ENCODE measurements at regions not wholly inside any gene's neighbourhood (a gene's known extent, or its start where the extent isn't known, plus 50 kb on each side); places are given as distances from the start of the nearest gene placed in this dataset.

- H3K4me3 Mint-ChIP-seq: no peak overlapping the region
- DNase-seq (no peak), ATAC-seq (replicated peaks in 1 of 4) (no peak)
- no peaks in the 10 kb centered on the region for H3K4me1 Mint-ChIP-seq
- Histone ChIP-seq H3K9me3 (no peaks in the 10 kb centered on the region), H3K36me3 (ENCODE audit: control insufficient read depth in 2 of 2, extremely low read depth in 1 of 2, insufficient read depth in 1 of 2, low read length in 1 of 2) (no peaks in the 10 kb centered on the region), H3K27ac (ENCODE audit: low read length) (no peak overlapping the region), H3K4me1 (ENCODE audit: control insufficient read depth in 1 of 2, extremely low read depth in 1 of 2, insufficient read depth in 2 of 2, low read length in 2 of 2) (no peaks in the 10 kb centered on the region), H3K27me3 (replicated peaks in 1 of 2; ENCODE audit: control insufficient read depth in 2 of 2, extremely low read depth in 1 of 2, insufficient read depth in 2 of 2, low read length in 1 of 2) (no peaks in the 10 kb centered on the region), H3K4me3 (ENCODE audit: control insufficient read depth in 1 of 2, extremely low read depth in 1 of 2, low read length in 1 of 2) (no peak overlapping the region)
- ChIA-PET POLR2A (no interaction called here), CTCF (no interaction called here)
- H3K36me3 Mint-ChIP-seq: no peaks in the 10 kb centered on the region
- peaks cover 20 to 25% (median 21%) of the 10 kb centered on the region in 3 donors for H3K9me3 Mint-ChIP-seq
- no peaks in the 10 kb centered on the region for H3K27me3 Mint-ChIP-seq
- H3K27ac Mint-ChIP-seq: no peak overlapping the region
These were observed 871.4 kb upstream of the PRMT6 start for GRCh38 chr1:106185089-106185488.

- DNase-seq (no peak), ATAC-seq (replicated peaks in 1 of 4) (no peak)
- H3K9me3 Mint-ChIP-seq: peaks cover 28 to 38% (median 29%) of the 10 kb centered on the region in 3 donors
- no peak overlapping the region for H3K27ac ChIP-seq (ENCODE audit: low read length)
- no peaks in the 10 kb centered on the region for H3K36me3 Mint-ChIP-seq
- ChIA-PET POLR2A (no interaction called here), CTCF (no interaction called here)
- no peak overlapping the region for H3K4me3 ChIP-seq (ENCODE audit: control insufficient read depth in 1 of 2, extremely low read depth in 1 of 2, low read length in 1 of 2)
- no peaks in the 10 kb centered on the region for H3K4me1 ChIP-seq (ENCODE audit: control insufficient read depth in 1 of 2, extremely low read depth in 1 of 2, insufficient read depth in 2 of 2, low read length in 2 of 2)
- H3K27ac Mint-ChIP-seq: no peak overlapping the region
- no peak overlapping the region for H3K4me3 Mint-ChIP-seq
- no peaks in the 10 kb centered on the region for H3K36me3 ChIP-seq (ENCODE audit: control insufficient read depth in 2 of 2, extremely low read depth in 1 of 2, insufficient read depth in 1 of 2, low read length in 1 of 2)
- H3K9me3 ChIP-seq: peaks cover 2% of the 10 kb centered on the region
- H3K27me3 ChIP-seq (replicated peaks in 1 of 2; ENCODE audit: control insufficient read depth in 2 of 2, extremely low read depth in 1 of 2, insufficient read depth in 2 of 2, low read length in 1 of 2): no peaks in the 10 kb centered on the region
- H3K27me3 Mint-ChIP-seq: no peaks in the 10 kb centered on the region
- H3K4me1 Mint-ChIP-seq: no peaks in the 10 kb centered on the region
- WGBS (ENCODE audit: insufficient coverage): 72% methylated on average over 2 of the region's 2 CpGs
These were observed 866.7 kb upstream of the PRMT6 start for GRCh38 chr1:106189780-106190179.

- H3K4me3 Mint-ChIP-seq: no peak overlapping the region
- H3K27ac Mint-ChIP-seq: no peak overlapping the region
- CTCF ChIA-PET: no interaction called here
- H3K9me3 Mint-ChIP-seq: peaks cover 33 to 46% (median 41%) of the 10 kb centered on the region in 3 donors
- Histone ChIP-seq H3K4me3 (ENCODE audit: control insufficient read depth in 1 of 2, extremely low read depth in 1 of 2, low read length in 1 of 2) (no peak overlapping the region), H3K36me3 (ENCODE audit: control insufficient read depth in 2 of 2, extremely low read depth in 1 of 2, insufficient read depth in 1 of 2, low read length in 1 of 2) (no peaks in the 10 kb centered on the region), H3K27me3 (replicated peaks in 1 of 2; ENCODE audit: control insufficient read depth in 2 of 2, extremely low read depth in 1 of 2, insufficient read depth in 2 of 2, low read length in 1 of 2) (no peaks in the 10 kb centered on the region), H3K27ac (ENCODE audit: low read length) (no peak overlapping the region), H3K4me1 (ENCODE audit: control insufficient read depth in 1 of 2, extremely low read depth in 1 of 2, insufficient read depth in 2 of 2, low read length in 2 of 2) (no peaks in the 10 kb centered on the region), H3K9me3 (peaks cover 2% of the 10 kb centered on the region)
- no peaks in the 10 kb centered on the region for H3K36me3 Mint-ChIP-seq
- DNase-seq (no peak), ATAC-seq (replicated peaks in 1 of 4) (no peak)
- no peaks in the 10 kb centered on the region for H3K27me3 Mint-ChIP-seq
- H3K4me1 Mint-ChIP-seq: no peaks in the 10 kb centered on the region
- POLR2A ChIA-PET: no interaction called here
These were observed 862.3 kb upstream of the PRMT6 start for GRCh38 chr1:106194206-106194605.

GRCh38 chr1:106200711-106201110, 855.8 kb upstream of the PRMT6 start:
- Mint-ChIP-seq H3K27ac (no peak overlapping the region), H3K9me3 (peaks cover 11 to 12% (median 11%) of the 10 kb centered on the region in 3 donors), H3K4me3 (no peak overlapping the region), H3K36me3 (no peaks in the 10 kb centered on the region), H3K4me1 (no peaks in the 10 kb centered on the region), H3K27me3 (no peaks in the 10 kb centered on the region)
- Histone ChIP-seq H3K27me3 (replicated peaks in 1 of 2; ENCODE audit: control insufficient read depth in 2 of 2, extremely low read depth in 1 of 2, insufficient read depth in 2 of 2, low read length in 1 of 2) (no peaks in the 10 kb centered on the region), H3K4me3 (ENCODE audit: control insufficient read depth in 1 of 2, extremely low read depth in 1 of 2, low read length in 1 of 2) (no peak overlapping the region), H3K4me1 (ENCODE audit: control insufficient read depth in 1 of 2, extremely low read depth in 1 of 2, insufficient read depth in 2 of 2, low read length in 2 of 2) (no peaks in the 10 kb centered on the region), H3K9me3 (no peaks in the 10 kb centered on the region), H3K36me3 (ENCODE audit: control insufficient read depth in 2 of 2, extremely low read depth in 1 of 2, insufficient read depth in 1 of 2, low read length in 1 of 2) (no peaks in the 10 kb centered on the region), H3K27ac (ENCODE audit: low read length) (no peak overlapping the region)
- ChIA-PET CTCF (no interaction called here), POLR2A (no interaction called here)
- DNase-seq (no peak), ATAC-seq (replicated peaks in 1 of 4) (no peak)
- WGBS (ENCODE audit: insufficient coverage): no CpG with 5 or more reads among the region's 3 CpGs

- Histone ChIP-seq H3K4me3 (ENCODE audit: control insufficient read depth in 1 of 2, extremely low read depth in 1 of 2, low read length in 1 of 2) (no peak overlapping the region), H3K27ac (ENCODE audit: low read length) (no peak overlapping the region), H3K9me3 (no peaks in the 10 kb centered on the region), H3K4me1 (ENCODE audit: control insufficient read depth in 1 of 2, extremely low read depth in 1 of 2, insufficient read depth in 2 of 2, low read length in 2 of 2) (no peaks in the 10 kb centered on the region), H3K36me3 (ENCODE audit: control insufficient read depth in 2 of 2, extremely low read depth in 1 of 2, insufficient read depth in 1 of 2, low read length in 1 of 2) (no peaks in the 10 kb centered on the region), H3K27me3 (replicated peaks in 1 of 2; ENCODE audit: control insufficient read depth in 2 of 2, extremely low read depth in 1 of 2, insufficient read depth in 2 of 2, low read length in 1 of 2) (no peaks in the 10 kb centered on the region)
- ChIA-PET CTCF (no interaction called here), POLR2A (no interaction called here)
- 100% methylated on average over 1 of the region's 1 CpG for WGBS (ENCODE audit: insufficient coverage)
- no peaks in the 10 kb centered on the region for H3K4me1 Mint-ChIP-seq
- ATAC-seq (replicated peaks in 1 of 4) (no peak), DNase-seq (no peak)
- H3K27ac Mint-ChIP-seq: no peak overlapping the region
- H3K36me3 Mint-ChIP-seq: no peaks in the 10 kb centered on the region
- H3K4me3 Mint-ChIP-seq: no peak overlapping the region
- H3K27me3 Mint-ChIP-seq: no peaks in the 10 kb centered on the region
- H3K9me3 Mint-ChIP-seq: peaks cover 0 to 8% (median 3%) of the 10 kb centered on the region in 3 donors
These were observed 849.3 kb upstream of the PRMT6 start for GRCh38 chr1:106207185-106207584.

GRCh38 chr1:106217765-106218164, 838.7 kb upstream of the PRMT6 start:
- no CpG with 5 or more reads among the region's 2 CpGs for WGBS (ENCODE audit: insufficient coverage)
- ATAC-seq (replicated peaks in 1 of 4): no peak
- POLR2A ChIA-PET: no interaction called here
- H3K4me1 ChIP-seq (ENCODE audit: control insufficient read depth in 1 of 2, extremely low read depth in 1 of 2, insufficient read depth in 2 of 2, low read length in 2 of 2): no peaks in the 10 kb centered on the region
- H3K9me3 Mint-ChIP-seq: peaks cover 0 to 19% (median 10%) of the 10 kb centered on the region in 3 donors
- no peak overlapping the region for H3K27ac ChIP-seq (ENCODE audit: low read length)
- no peak overlapping the region for H3K27ac Mint-ChIP-seq
- no peaks in the 10 kb centered on the region for H3K4me1 Mint-ChIP-seq
- H3K36me3 ChIP-seq (ENCODE audit: control insufficient read depth in 2 of 2, extremely low read depth in 1 of 2, insufficient read depth in 1 of 2, low read length in 1 of 2): no peaks in the 10 kb centered on the region
- no peaks in the 10 kb centered on the region for H3K27me3 ChIP-seq (replicated peaks in 1 of 2; ENCODE audit: control insufficient read depth in 2 of 2, extremely low read depth in 1 of 2, insufficient read depth in 2 of 2, low read length in 1 of 2)
- no peak overlapping the region for H3K4me3 Mint-ChIP-seq
- H3K4me3 ChIP-seq (ENCODE audit: control insufficient read depth in 1 of 2, extremely low read depth in 1 of 2, low read length in 1 of 2): no peak overlapping the region
- no peaks in the 10 kb centered on the region for H3K27me3 Mint-ChIP-seq
- DNase-seq: no peak
- no peaks in the 10 kb centered on the region for H3K9me3 ChIP-seq
- H3K36me3 Mint-ChIP-seq: no peaks in the 10 kb centered on the region
- CTCF ChIA-PET: no interaction called here

- CTCF ChIA-PET: no interaction called here
- no peak overlapping the region for H3K27ac Mint-ChIP-seq
These were observed 834.1 kb upstream of the PRMT6 start for GRCh38 chr1:106222403-106222802.

More at GRCh38 chr1:106222403-106222802, 834.1 kb upstream of the PRMT6 start:
- H3K4me1 Mint-ChIP-seq: no peaks in the 10 kb centered on the region
- peaks cover 0 to 12% (median 7%) of the 10 kb centered on the region in 3 donors for H3K9me3 Mint-ChIP-seq
- H3K4me3 Mint-ChIP-seq: no peak overlapping the region
- ATAC-seq (replicated peaks in 1 of 4) (no peak), DNase-seq (no peak)
- no peaks in the 10 kb centered on the region for H3K27me3 ChIP-seq (replicated peaks in 1 of 2; ENCODE audit: control insufficient read depth in 2 of 2, extremely low read depth in 1 of 2, insufficient read depth in 2 of 2, low read length in 1 of 2)
- H3K4me3 ChIP-seq (ENCODE audit: control insufficient read depth in 1 of 2, extremely low read depth in 1 of 2, low read length in 1 of 2): no peak overlapping the region
- WGBS (ENCODE audit: insufficient coverage): 78% methylated on average over 1 of the region's 4 CpGs
- H3K36me3 ChIP-seq (ENCODE audit: control insufficient read depth in 2 of 2, extremely low read depth in 1 of 2, insufficient read depth in 1 of 2, low read length in 1 of 2): no peaks in the 10 kb centered on the region
- no peaks in the 10 kb centered on the region for H3K27me3 Mint-ChIP-seq
- no peaks in the 10 kb centered on the region for H3K36me3 Mint-ChIP-seq
- H3K4me1 ChIP-seq (ENCODE audit: control insufficient read depth in 1 of 2, extremely low read depth in 1 of 2, insufficient read depth in 2 of 2, low read length in 2 of 2): no peaks in the 10 kb centered on the region
- no peak overlapping the region for H3K27ac ChIP-seq (ENCODE audit: low read length)
- POLR2A ChIA-PET: no interaction called here
- H3K9me3 ChIP-seq: no peaks in the 10 kb centered on the region
